Prostate gland (tissue), 2 donors: ENCODE measurements at regions not wholly inside any gene's neighbourhood (a gene's known extent, or its start where the extent isn't known, plus 50 kb on each side); places are given as distances from the start of the nearest gene placed in this dataset.

Source experiments
- DNase-seq: peaks from one replicate; pipeline ENCODE4 v3.0.0-alpha.2; 2019; ENCODE audit warnings: low spot score
- H3K27ac ChIP-seq, 2 donors: fragments of 200-600 bp; sonication (generic); 2 replicates each; pipeline ENCODE4 v1.5.1; 2017 to 2019
- H3K27me3 ChIP-seq: fragments of 200-600 bp; sonication (generic); replicated peaks from 2 replicates; pipeline ENCODE4 v1.5.1; 2019; ENCODE audit not compliant: insufficient read depth
- H3K36me3 ChIP-seq, 2 donors: fragments of 200-600 bp; sonication (generic); 1 replicate in 1 of 2; 2 replicates in 1 of 2; pipeline versions ENCODE4 v1.5.1 to v1.8.1; 2017 to 2019
- H3K4me1 ChIP-seq: fragments of 200-600 bp; sonication (generic); replicated peaks from 2 replicates; pipeline ENCODE4 v1.5.1; 2019
- H3K4me3 ChIP-seq, 2 donors: fragments of 200-600 bp; sonication (generic); 2 replicates each; pipeline ENCODE4 v1.5.1; 2017 to 2019
- H3K9me3 ChIP-seq: fragments of 200-600 bp; sonication (generic); 2 replicates; pipeline ENCODE4 v1.5.1; 2017
- POLR2A ChIP-seq: fragments of 450-650 bp; IDR thresholded peaks from one replicate; pipeline ENCODE4 v1.6.1; 2016; ENCODE audit warnings: antibody characterized with exemption, mild to moderate bottlenecking
- POLR2AphosphoS5 ChIP-seq: sonication (generic); formaldehyde crosslinking; IDR thresholded peaks from one replicate; pipeline ENCODE4 v1.6.1; 2017; ENCODE audit warnings: antibody characterized with exemption
- WGBS: methylation state at CpG from one replicate; pipeline ENCODE4 v1.1.5; 2018; 5-methylcytosine and 5-hydroxymethylcytosine counted together
- intact Hi-C: fragments of 100-400 bp; cut with DNase I; formaldehyde crosslinking; loops from one replicate; pipeline ENCODE4 v1.14.2; 2022
- TF ChIP-seq, protein P1 (sequence below), 4 experiments: fragments of 200-600 bp in 2 of 4; fragments of 450-650 bp in 2 of 4; sonication (generic) in 2 of 4; IDR thresholded peaks; 1 replicate in 3 of 4; 2 replicates in 1 of 4; pipeline ENCODE4 v1.5.1; 2016 to 2019; ENCODE audit warnings: antibody characterized with exemption in 4 of 4, mild to moderate bottlenecking in 2 of 4, moderate library complexity in 2 of 4

DNA sequence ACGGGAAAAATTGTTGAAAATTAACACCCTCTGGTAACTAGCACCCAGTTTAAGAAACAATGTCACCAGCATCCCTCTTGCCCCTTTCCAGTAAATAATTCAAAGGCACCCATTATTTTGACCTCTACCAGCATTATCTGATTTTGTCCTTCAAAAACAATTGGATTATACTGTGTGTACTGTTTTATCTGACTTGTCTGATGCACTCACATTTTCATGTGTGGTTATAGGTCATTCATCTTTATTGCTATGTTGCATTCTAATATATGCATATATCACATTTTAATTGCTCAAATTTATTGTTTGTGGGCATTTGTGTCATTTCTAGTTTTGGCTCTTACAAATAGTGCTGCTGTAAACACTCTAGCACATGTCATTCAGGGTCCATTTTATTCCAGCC, 260.9 kb upstream of the PRDM1 start:
- no peak for DNase-seq
- TF ChIP-seq POLR2AphosphoS5 (no peak), POLR2A (no peak)
- TF ChIP-seq, protein P1, sequence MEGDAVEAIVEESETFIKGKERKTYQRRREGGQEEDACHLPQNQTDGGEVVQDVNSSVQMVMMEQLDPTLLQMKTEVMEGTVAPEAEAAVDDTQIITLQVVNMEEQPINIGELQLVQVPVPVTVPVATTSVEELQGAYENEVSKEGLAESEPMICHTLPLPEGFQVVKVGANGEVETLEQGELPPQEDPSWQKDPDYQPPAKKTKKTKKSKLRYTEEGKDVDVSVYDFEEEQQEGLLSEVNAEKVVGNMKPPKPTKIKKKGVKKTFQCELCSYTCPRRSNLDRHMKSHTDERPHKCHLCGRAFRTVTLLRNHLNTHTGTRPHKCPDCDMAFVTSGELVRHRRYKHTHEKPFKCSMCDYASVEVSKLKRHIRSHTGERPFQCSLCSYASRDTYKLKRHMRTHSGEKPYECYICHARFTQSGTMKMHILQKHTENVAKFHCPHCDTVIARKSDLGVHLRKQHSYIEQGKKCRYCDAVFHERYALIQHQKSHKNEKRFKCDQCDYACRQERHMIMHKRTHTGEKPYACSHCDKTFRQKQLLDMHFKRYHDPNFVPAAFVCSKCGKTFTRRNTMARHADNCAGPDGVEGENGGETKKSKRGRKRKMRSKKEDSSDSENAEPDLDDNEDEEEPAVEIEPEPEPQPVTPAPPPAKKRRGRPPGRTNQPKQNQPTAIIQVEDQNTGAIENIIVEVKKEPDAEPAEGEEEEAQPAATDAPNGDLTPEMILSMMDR (IDR thresholded peaks at IDR 0.05): no peak
- H3K4me3 ChIP-seq: no peak overlapping the region
- no peaks in the 10 kb centered on the region for H3K9me3 ChIP-seq
- intact Hi-C loops: no loop called here
- no peaks in the 10 kb centered on the region for H3K4me1 ChIP-seq
- no peaks in the 10 kb centered on the region for H3K27me3 ChIP-seq
- 34% methylated on average over 1 of the region's 1 CpG for WGBS
- no peak overlapping the region for H3K27ac ChIP-seq
- no peaks in the 10 kb centered on the region for H3K36me3 ChIP-seq

DNA sequence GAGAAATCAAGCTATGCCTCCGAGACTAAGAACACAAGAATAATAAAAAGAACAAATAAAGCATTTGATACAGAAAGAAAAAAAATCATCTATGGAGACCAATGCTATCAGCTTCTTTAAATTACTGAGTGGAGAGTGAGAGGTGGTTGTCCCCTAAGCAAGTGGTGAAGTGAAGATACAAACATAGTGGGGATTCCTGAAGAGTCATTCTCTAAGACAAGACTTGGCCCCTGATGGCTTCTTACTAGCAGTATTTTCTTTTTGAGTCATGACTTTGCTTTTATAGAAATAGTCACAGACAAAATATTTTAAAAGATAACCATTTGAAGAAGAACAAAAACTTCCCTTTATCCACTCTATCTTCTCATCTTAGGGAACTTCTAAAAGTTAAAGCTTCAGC, 261.4 kb upstream of the PRDM1 start:
- Histone ChIP-seq H3K4me3 (no peak overlapping the region), H3K4me1 (no peaks in the 10 kb centered on the region), H3K36me3 (no peaks in the 10 kb centered on the region), H3K27ac (no peak overlapping the region), H3K9me3 (no peaks in the 10 kb centered on the region), H3K27me3 (no peaks in the 10 kb centered on the region)
- intact Hi-C loops: no loop called here
- TF ChIP-seq POLR2A (no peak), POLR2AphosphoS5 (no peak)
- TF ChIP-seq, protein P1 (IDR thresholded peaks at IDR 0.05): no peak
- no peak for DNase-seq
- 76% methylated on average over 1 of the region's 1 CpG for WGBS

GRCh38 chr6:105821777-105822176, 264.4 kb upstream of the PRDM1 start:
- Histone ChIP-seq H3K4me3 (no peak overlapping the region), H3K9me3 (no peaks in the 10 kb centered on the region), H3K27me3 (no peaks in the 10 kb centered on the region), H3K36me3 (no peaks in the 10 kb centered on the region), H3K4me1 (no peaks in the 10 kb centered on the region), H3K27ac (no peak overlapping the region)
- 89% methylated on average over 1 of the region's 1 CpG for WGBS
- intact Hi-C loops: no loop called here
- no peak for DNase-seq
- TF ChIP-seq, protein P1 (IDR thresholded peaks at IDR 0.05): no peak
- TF ChIP-seq POLR2A (no peak), POLR2AphosphoS5 (no peak)

DNA sequence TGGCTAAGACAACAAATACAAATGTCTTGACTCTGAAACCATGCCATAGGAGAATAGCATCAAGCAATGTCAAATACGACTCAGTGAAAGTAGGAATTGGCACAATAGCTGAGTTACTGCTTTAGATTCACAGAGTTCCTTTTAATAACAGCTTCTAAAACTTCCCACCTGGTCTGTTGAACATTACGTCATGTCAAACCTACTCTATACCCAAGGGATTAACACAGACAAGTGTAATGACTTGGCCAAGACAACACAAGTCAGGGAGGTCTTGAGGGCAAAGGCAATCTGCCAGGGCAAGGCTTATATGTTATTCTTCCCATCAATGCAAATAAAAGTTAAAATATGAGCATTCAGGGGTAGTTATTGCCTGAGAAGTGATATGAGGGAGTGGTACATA, 265.1 kb upstream of the PRDM1 start:
- no peaks in the 10 kb centered on the region for H3K27me3 ChIP-seq
- no peak for DNase-seq
- no peaks in the 10 kb centered on the region for H3K4me1 ChIP-seq
- no peak overlapping the region for H3K27ac ChIP-seq
- H3K4me3 ChIP-seq: no peak overlapping the region
- H3K9me3 ChIP-seq: no peaks in the 10 kb centered on the region
- H3K36me3 ChIP-seq: no peaks in the 10 kb centered on the region
- TF ChIP-seq, protein P1 (IDR thresholded peaks at IDR 0.05): no peak
- no peak for TF ChIP-seq POLR2A
- intact Hi-C loops: no loop called here
- 34% methylated on average over 2 of the region's 2 CpGs for WGBS

DNA sequence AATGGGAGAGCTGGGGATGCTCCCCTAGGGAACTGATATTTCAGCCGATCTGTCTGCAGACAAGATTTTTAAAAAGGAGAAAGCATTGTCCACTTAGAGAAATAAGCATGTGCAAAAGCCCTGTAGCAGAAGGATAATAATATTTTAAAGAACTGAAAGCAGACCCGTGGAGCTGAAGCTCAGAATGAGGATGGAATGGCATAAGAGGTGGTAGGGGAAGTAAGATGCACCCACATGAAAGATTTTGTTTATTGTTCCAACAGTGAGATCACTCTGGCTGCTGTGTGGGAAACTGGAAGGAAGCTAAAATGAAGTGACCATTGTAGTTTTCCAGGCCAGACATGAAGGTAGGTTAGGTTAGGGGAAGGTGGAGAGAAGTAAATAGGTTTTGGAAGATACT, 266.4 kb upstream of the PRDM1 start:
- Histone ChIP-seq H3K4me1 (no peaks in the 10 kb centered on the region), H3K36me3 (no peaks in the 10 kb centered on the region), H3K27ac (no peak overlapping the region), H3K4me3 (no peak overlapping the region), H3K9me3 (no peaks in the 10 kb centered on the region), H3K27me3 (no peaks in the 10 kb centered on the region)
- 84% methylated on average over 2 of the region's 2 CpGs for WGBS
- TF ChIP-seq, protein P1 (IDR thresholded peaks at IDR 0.05): no peak
- TF ChIP-seq POLR2A (no peak), POLR2AphosphoS5 (no peak)
- intact Hi-C loops: no loop called here
- no peak for DNase-seq
